HG03432 (cell line): ENCODE measurements at regions not wholly inside any gene's neighbourhood (a gene's known extent, or its start where the extent isn't known, plus 50 kb on each side); places are given as distances from the start of the nearest gene placed in this dataset.

Source experiments
- ATAC-seq: cut with Tn5 transposase; IDR thresholded peaks from one replicate; pipeline ENCODE4 v1.9.1; 2021; ENCODE audit warnings: mild to moderate bottlenecking, moderate library complexity; ENCODE audit not compliant: unreplicated experiment

DNA sequence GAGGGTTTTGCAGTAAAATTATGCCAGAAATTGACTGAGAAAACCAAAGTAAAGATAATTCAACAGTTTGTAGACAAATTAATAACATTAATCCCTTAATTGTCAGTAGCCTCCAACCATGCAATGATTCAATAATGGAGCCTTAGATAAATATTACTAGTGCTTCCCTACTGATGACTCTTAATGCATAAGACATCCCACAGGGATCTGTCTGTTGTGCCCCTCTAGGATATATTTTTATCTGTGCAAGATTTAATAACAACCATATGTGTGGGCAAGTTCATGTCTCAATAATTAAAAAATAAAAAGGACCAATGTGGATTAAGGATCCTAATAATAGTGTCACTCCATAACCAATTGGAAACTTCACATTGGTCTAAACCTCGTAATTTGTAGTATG, 230.3 kb upstream of the TCF4 start:
- no peak for ATAC-seq

DNA sequence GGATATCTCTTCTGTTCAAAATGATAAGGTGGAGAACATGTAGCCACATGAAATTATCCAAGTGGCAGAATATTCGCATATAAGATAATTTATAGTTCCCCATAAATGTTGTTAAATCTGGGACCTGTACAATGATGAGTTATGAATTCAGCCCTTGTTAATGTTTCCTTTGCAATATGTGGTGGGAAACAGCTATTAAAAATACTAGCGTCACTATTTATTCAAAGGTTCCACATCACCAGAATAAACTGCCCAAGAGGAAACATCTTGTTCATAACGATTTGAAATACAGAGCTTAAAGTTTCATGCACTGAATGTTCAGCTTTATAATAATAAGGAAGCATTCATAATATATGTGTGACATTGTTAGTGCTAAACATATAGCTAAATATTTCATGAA, 223.9 kb upstream of the TCF4 start:
- ATAC-seq: no peak

DNA sequence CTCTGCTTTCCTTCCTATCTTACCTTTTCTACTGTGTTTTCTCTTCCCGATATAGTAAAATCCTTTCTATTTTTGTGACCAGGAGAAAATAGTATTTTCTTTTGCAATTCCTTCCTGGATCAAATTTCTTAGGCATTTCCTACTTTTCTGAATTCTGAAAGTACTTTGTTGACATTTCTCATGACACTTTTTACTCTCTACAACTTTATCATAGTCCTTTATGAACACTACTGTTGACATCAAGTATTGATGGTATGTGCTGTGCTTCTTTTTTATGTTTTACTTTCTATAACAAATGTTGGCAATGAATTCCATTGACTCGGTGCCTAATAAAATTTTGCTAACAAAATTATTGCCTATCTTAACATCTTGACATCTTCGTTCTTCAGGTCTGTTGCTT, 217.7 kb upstream of the TCF4 start:
- ATAC-seq: no peak

DNA sequence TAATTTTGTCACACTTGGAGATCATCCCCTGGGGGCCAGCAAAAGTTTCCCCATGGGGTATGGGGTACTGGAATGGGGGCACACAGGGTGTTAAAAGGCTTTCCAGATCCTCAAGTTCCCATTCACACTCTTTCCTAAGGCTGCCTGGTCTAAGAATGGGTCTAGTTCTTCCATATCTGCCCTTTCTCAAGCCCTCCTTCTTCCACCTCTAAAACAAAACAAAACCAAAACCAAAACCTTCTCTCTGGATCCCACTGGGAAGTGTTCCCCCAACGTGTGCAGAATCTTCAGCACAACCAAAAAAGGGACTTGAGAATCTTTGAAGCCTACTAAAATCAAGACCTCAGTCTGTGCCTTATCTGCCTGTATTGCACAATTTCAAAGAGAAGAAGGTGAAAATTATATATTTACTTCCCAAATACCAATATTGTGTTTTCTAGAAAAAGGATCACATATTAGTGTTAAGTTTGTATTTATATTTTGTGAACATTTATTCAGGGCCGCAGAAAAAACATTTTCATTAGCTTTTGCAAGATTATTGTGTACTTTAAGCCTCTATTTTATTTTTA, 207.2 kb upstream of the TCF4 start:
- no peak for ATAC-seq

GRCh38 chr18:55794288-55795052, 206.5 kb upstream of the TCF4 start:
- no peak for ATAC-seq

DNA sequence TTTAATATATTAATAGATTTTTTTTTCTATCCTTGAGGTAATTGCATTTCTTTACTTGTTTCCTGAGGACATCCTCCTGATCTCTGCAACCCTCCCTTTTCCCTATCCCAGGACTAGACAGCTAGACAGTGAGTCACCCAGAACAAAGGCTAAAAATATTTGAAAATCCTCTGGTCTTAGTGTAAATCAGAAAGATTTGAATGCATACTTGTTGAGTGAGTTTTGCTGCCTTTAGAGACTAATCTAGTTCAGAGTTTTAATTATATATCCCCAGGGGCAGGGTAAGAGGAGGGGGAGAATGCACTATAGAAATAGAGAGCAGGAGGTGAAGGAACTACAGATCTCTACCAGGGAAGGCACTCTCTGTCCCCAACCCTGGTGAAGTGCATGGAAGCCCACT, 202.3 kb upstream of the TCF4 start:
- ATAC-seq: no peak

- ATAC-seq: no peak
Observed at GRCh38 chr18:55787536-55788073, 199.6 kb upstream of the TCF4 start.

DNA sequence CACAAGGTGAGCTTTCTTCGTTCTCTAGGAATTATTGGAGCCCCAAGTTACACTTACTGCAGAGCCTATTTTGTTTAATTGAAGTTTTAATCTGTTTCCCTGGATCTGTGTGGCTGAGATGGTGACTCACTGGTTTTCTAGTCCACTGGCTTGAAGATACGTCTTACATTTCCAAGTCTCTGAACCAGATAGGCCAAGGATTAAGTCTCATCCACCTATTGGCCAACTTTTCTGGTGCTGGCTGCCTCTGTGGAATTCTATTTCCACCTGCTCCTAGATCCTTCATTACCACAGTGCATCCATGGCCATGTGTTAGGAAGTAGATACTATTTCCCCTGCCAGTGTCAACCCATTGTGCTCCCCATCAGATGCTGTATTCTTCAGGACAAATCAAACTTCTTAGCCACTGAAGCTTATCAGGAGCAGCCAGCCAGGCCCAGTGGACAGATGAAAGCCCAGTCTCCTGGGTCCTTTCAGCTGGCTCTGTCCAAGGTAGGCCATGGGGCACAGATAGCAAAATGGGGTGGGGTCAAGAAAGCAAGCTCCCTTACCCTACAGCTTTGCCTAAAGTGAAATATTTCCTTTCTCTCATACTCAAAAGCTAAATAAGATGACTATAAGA, 198.8 kb upstream of the TCF4 start:
- no peak for ATAC-seq

DNA sequence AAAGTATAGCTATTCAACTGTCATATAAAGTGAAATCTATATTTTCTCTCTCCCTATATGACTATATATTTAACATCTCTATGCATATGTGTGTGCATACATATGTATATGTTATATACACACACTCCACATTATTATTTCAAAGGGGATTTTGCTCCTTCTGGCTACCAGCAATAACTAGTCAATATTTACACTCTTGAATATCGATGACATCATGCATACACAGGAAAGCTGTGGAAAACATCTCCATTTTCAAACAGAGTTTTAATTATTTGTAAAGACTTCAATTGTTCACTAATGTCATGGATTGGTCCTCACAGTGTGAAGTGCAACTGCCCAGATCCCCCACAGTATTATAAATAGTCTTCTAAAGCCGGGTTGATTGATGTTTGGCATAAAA, 195.9 kb upstream of the TCF4 start:
- ATAC-seq: no peak

GRCh38 chr18:55781481-55781957, 193.5 kb upstream of the TCF4 start:
- ATAC-seq: no peak

DNA sequence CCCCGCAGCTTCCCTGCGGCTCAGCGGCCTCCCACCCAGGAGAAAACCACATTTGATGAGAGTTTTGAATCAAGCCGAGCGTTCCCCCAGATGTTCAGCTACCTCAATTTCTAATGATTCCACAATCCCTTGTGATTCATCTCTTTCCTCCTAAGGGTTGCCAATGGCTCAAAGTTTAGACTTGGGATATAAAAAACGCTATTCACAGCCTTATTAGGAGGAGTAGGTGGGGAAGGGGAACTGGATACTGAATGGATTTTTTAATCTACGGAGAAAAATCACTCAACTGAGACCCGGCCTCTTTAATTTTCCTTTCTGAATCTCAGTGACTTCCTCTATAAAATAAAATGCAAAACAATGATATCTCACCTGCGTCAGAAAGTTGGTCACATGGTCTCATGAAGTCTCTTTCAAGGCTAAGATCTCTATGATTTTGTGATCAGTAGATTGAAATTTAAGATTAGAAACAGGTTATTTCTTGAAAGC, 192.6 kb upstream of the TCF4 start:
- ATAC-seq: no peak

DNA sequence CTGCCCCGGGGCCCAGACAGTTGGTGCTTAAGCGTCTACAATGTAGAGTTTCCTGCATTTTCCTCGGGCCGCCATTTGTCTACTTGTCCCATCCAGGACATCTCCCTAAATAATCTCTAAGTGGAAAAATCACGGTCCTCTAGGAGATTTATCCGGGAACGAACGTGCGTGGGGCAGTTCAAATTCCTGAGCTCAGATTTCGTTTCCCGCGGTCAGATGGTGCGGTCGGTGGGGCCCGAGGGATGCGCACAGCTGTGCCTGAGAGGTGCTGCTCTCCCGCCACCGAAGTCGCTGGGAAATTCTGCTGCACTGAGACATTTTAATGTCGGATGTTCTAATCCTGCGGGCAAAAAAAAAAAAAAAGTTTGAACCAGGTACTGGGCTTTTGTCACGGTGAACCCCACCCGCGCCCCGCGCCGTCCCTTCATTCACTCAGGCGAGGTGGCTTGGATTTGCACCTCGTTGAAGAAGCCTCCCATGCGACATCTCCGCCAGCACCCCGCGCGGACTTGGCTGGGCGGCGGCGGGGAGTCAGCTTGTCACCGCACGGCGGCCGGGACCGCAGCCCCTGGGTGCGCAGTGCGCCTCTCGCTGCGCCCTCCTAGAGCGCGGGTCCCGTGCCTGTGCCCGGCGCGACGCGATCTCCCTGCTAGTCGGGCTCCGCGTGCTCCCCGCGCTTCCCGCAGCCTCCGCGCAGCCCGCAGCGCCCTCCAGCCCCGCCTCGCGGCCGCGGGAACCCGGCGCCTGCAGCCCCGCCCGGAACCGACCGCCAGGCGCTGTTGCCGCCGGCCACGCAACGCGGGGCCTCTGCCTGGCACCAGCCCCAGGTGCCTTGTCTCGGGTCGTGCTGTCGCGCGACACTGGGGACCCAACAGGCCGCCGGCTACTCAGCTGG, 191.9 kb upstream of the TCF4 start:
- ATAC-seq: peak; percentile 56

DNA sequence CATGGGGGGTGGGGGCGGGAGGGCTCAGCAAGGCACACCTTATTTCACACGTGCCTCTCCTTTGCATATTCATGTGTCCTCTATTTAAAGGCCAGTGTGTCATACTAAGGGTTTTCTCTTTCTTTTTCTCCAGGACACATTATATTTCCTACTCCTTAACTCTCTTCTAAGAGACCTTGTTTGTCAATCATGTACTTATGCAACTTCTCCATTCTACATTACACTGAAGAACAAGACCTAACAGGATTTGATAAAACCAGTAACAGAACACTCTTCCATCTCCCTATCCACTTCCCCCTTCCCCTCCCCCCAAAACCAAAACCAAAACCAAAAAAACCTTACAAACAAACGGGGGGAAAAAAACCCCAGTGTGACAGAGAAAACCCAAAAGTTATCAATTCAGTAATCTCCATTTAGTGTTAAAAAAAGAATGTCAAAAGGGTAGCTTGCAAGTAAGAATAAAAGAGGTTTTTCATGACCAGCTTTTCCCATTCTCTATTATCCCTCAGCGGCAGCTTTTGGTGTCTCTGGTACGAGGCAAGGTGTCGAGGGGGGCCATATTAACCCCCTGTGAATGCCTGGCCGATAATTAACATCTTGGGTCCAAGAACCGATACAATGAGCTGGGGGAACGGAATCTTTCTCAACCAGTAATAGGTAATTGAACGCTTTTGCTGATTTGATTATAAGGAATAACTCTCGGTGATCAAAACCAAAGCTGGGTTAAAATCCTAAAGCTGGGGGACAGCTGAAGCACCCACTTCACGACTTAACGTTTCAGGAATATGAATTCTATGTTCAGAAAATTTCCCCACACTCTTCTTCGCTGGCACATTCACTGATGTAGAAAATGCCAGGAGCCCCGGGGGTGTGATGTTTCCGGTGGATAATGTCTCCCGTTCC, 191.0 kb upstream of the TCF4 start:
- peak; percentile 40 for ATAC-seq

DNA sequence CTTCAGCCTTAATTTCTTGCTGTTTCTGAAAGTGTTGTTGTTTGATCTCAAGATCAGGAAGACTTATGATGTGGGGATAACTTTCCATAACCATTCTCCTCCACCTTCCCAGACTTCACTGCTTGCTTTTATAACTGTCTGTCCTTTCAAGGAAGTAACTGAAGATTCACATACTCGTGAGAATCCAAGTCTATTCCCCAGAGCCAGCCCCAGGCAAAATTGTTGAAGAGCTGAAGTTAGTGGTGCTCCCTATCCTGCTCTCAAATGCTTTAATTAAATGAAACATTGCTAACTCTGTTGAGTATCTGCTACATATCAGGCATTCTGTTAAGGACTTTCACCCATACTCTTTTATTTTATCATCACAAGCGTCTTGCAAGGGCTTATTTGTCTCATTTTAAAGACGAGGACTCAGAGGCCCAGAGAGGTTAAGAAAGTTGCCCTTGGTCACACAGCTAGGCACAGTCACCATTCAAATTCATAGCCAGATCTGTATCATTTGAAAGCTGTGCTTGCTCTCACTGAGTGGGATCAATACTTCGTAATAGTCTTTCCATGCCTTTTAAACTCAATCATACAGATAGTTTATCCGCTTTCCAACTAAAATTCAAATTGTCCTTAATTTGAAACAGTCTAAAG, 189.8 kb upstream of the TCF4 start:
- no peak for ATAC-seq

DNA sequence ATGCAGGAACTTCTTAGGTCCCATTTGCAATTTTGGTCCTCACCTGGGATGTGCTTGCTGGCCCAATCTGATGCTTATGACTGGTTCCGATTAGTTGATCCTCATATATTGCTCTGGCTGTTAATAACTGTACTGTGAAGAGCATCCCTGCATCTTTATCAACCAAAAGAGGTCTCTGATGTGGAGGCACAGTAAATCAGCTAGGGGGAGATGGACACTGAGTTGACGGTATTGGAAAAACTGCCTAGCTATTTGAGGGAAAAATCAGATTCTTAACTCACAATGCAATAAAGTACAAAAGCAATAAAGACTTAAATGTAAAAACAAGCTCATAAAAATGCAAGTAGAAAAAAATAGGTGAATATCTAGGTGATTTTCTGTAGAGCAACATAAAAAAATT, 188.0 kb upstream of the TCF4 start:
- ATAC-seq: no peak

GRCh38 chr18:55774505-55774904, 186.5 kb upstream of the TCF4 start:
- ATAC-seq: no peak

DNA sequence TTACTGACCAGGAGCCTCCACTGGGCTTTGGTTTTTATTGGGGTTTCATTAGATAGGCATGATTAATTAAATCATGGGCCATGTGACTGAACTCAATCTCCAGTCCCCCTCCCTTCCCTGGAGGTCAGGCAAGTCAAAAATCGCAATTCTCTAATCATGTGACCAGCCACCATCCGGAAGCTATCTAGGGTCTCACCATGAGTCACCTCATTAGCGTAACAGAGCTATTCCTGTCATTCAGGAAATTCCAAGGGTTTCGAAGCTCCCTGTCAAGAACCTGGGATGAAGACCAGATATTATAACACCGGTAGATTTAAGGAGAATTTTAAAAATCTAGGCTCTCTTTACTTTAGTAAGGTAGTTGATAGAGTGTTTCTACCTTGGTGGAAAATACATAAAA, 180.3 kb upstream of the TCF4 start:
- no peak for ATAC-seq

DNA sequence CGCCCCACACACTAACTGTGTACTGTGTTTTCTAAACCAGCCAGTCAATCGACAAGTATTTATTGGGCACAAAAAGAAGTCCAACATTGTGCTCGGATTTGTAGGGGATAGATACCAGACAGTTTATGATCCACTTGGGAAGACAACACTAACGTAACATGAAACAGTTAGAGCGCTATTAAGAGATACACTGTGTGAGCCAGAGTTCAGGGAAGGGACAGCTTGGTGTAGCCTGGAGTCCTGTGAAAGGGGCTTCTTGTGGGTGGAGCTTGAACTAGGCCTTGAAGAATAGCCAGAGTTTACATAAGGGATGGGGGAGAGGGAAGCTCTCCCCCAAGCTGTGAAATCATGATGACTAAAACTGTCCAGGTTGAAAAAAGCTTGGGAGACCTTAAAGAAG, 176.4 kb upstream of the TCF4 start:
- ATAC-seq: no peak

DNA sequence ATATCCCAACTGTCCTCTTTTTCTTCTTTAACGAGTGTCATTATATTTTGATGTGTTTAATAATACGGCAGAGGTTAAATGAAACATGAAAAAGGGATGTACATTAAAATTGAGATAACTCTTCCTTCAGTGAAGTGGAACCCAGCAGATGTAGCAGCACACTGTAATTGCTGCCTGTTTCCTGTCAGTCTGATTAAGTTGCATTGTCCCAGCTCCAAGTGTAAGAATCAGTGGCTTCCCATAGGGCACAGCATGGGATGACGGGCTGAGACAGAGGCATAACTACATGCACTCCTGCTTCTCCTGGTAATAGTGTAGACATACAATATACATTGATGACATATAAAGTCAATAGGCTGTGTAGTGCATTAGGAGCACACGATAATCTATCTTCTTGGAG, 175.8 kb upstream of the TCF4 start:
- no peak for ATAC-seq
